ENCODE measurements at regions not wholly inside any gene's neighbourhood (a gene's known extent, or its start where the extent isn't known, plus 50 kb on each side); places are given as distances from the start of the nearest gene placed in this dataset.
"Not testable (repeated sequence)": the region's sequence is repeated elsewhere in the genome, so short reads cannot be mapped to it uniquely, and the experiment has no call there.

DNA sequence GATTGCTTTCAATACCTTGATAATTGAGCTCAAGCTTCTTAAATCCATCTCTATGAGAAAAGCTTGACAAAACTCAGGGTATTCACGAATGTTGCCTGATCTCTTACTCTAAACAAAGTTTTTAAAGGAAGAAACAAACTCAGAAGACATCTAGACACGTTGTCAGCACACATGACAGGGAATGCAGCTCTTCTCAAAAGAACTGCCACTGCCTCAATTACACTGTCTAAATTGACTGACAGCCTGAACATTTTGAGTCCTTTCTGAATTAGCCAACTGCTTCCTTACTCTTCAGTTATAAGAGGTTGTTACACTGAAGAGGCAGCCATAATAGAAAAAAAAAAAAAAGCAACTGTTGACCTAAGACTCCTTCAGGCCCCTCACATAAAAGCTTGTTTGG, 1646.7 kb upstream of the B3GALT2 start:
- TF ChIP-seq, protein P1, sequence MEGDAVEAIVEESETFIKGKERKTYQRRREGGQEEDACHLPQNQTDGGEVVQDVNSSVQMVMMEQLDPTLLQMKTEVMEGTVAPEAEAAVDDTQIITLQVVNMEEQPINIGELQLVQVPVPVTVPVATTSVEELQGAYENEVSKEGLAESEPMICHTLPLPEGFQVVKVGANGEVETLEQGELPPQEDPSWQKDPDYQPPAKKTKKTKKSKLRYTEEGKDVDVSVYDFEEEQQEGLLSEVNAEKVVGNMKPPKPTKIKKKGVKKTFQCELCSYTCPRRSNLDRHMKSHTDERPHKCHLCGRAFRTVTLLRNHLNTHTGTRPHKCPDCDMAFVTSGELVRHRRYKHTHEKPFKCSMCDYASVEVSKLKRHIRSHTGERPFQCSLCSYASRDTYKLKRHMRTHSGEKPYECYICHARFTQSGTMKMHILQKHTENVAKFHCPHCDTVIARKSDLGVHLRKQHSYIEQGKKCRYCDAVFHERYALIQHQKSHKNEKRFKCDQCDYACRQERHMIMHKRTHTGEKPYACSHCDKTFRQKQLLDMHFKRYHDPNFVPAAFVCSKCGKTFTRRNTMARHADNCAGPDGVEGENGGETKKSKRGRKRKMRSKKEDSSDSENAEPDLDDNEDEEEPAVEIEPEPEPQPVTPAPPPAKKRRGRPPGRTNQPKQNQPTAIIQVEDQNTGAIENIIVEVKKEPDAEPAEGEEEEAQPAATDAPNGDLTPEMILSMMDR (IDR thresholded peaks at IDR 0.05; ENCODE audit: unreplicated experiment), result no peak
- Mint-ChIP-seq H3K27me3 (ENCODE audit: insufficient read depth, unreplicated experiment) (no peaks in the 10 kb centered on the region), H3K27ac (ENCODE audit: low read depth, unreplicated experiment) (no peak overlapping the region), H3K36me3 (ENCODE audit: insufficient read depth, unreplicated experiment) (no peaks in the 10 kb centered on the region), H3K9me3 (ENCODE audit: unreplicated experiment) (no peaks in the 10 kb centered on the region), H3K4me3 (ENCODE audit: unreplicated experiment) (no peak overlapping the region), H3K4me1 (ENCODE audit: insufficient read depth, unreplicated experiment) (peaks cover 19% of the 10 kb centered on the region)
- DNase-seq (ENCODE audit: unreplicated experiment), result no peak
- no TSS peak for BruUV-seq (replicated peaks)
- intact Hi-C loops (cut with micrococcal nuclease), result no loop called here
- CTCF ChIA-PET, result interaction anchor here (0.5 to 0.7 kb wide), 2 partner anchors 34 to 141 kb away, joined by 3 read pairs; no protein-coding TSS in a partner anchor
- POLR2A ChIA-PET, result no interaction called here

DNA sequence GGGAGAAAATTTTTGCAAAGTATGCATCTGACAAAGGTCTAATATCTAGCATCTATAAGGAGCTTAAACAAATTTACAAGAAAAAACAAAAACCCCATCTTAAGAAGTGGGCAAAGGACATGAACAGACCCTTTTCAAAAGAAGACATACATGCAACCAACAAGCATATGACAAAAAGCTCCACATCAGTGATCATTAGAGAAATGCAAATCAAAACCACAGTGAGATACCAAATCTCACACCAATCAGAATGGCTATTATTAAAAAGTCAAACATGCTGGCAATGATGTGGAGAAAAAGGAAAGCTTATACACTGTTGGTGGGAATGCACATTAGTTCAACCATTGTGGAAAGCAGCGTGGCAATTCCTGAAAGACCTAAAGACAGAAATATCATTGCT, 1645.2 kb upstream of the B3GALT2 start:
- BruUV-seq (replicated peaks); H3K4me3 Mint-ChIP-seq (ENCODE audit: unreplicated experiment); intact Hi-C loops (cut with micrococcal nuclease); H3K9me3 Mint-ChIP-seq (ENCODE audit: unreplicated experiment); DNase-seq (ENCODE audit: unreplicated experiment); H3K36me3 Mint-ChIP-seq (ENCODE audit: insufficient read depth, unreplicated experiment); H3K27ac Mint-ChIP-seq (ENCODE audit: low read depth, unreplicated experiment); H3K27me3 Mint-ChIP-seq (ENCODE audit: insufficient read depth, unreplicated experiment): not testable (repeated sequence)
- ChIA-PET POLR2A (interaction anchor here (0.7 kb wide), 3 partner anchors 15 to 840 kb away, joined by 3 read pairs; no protein-coding TSS in a partner anchor), CTCF (interaction anchor here (0.6 to 0.9 kb wide), 2 partner anchors 10 to 150 kb away, joined by 3 to 4 read pairs; no protein-coding TSS in a partner anchor)
- peaks cover 19% of the 10 kb centered on the region for H3K4me1 Mint-ChIP-seq (ENCODE audit: insufficient read depth, unreplicated experiment)

DNA sequence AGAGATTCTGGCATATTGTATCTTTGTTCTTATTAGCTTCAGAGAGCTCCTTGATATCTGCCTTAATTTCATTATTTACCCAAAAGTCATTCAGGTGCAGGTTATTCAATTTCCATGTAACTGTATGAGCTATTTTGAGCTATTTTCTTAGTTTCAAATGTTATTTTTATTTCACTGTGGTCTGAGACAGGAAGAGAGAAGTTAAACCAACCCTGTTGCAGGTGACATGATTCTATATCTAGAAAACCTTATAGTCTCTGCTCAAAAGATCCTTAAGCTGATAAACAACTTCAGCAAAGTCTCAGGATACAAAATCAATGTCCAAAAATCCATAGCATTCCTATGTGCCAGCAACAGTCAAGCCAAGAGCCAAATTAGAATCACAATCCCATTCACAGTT, 1644.0 kb upstream of the B3GALT2 start:
- Mint-ChIP-seq H3K27ac (ENCODE audit: low read depth, unreplicated experiment) (peak overlapping the region; percentile 4), H3K9me3 (ENCODE audit: unreplicated experiment) (no peaks in the 10 kb centered on the region), H3K4me1 (ENCODE audit: insufficient read depth, unreplicated experiment) (peaks cover 19% of the 10 kb centered on the region), H3K4me3 (ENCODE audit: unreplicated experiment) (no peak overlapping the region), H3K27me3 (ENCODE audit: insufficient read depth, unreplicated experiment) (no peaks in the 10 kb centered on the region), H3K36me3 (ENCODE audit: insufficient read depth, unreplicated experiment) (no peaks in the 10 kb centered on the region)
- TF ChIP-seq, protein P1 (IDR thresholded peaks at IDR 0.05; ENCODE audit: unreplicated experiment), result no peak
- ChIA-PET CTCF (interaction anchor here (0.6 kb wide), 1 partner anchor 39 kb away, joined by 3 read pairs; no protein-coding TSS in a partner anchor), POLR2A (interaction anchor here (0.9 kb wide), 1 partner anchor 11 kb away, joined by 3 read pairs; no protein-coding TSS in a partner anchor)
- no TSS peak for BruUV-seq (replicated peaks)
- DNase-seq (ENCODE audit: unreplicated experiment), result no peak
- intact Hi-C loops (cut with micrococcal nuclease), result no loop called here

DNA sequence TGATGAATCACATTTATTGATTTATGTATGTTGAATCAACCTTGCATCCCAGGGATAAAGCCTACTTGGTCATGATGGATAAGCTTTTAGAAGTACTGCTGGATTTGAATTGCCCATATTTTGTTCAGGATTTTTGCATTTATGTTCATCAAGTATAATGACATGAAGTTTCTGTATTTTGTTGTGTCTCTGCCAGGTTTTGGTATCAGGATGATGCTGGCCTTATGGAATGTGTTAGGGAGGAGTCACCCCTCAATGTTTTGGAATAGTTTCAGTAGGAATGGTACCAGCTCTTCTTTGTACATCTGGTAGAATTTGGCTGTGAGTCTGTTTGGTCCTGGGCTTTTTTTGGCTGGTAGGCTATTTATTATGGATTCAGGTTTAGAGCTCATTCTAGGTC, 1643.1 kb upstream of the B3GALT2 start:
- Mint-ChIP-seq H3K4me3 (ENCODE audit: unreplicated experiment) (no peak overlapping the region), H3K27me3 (ENCODE audit: insufficient read depth, unreplicated experiment) (no peaks in the 10 kb centered on the region), H3K9me3 (ENCODE audit: unreplicated experiment) (no peaks in the 10 kb centered on the region), H3K27ac (ENCODE audit: low read depth, unreplicated experiment) (no peak overlapping the region), H3K4me1 (ENCODE audit: insufficient read depth, unreplicated experiment) (peaks cover 19% of the 10 kb centered on the region), H3K36me3 (ENCODE audit: insufficient read depth, unreplicated experiment) (no peaks in the 10 kb centered on the region)
- ChIA-PET POLR2A (interaction anchor here (1.5 kb wide), 1 partner anchor 12 kb away, joined by 3 read pairs; no protein-coding TSS in a partner anchor), CTCF (interaction anchor here (0.7 to 1.2 kb wide), 3 partner anchors 13 to 46 kb away, joined by 4 to 5 read pairs (median 4); no protein-coding TSS in a partner anchor)
- BruUV-seq (replicated peaks), result no TSS peak
- intact Hi-C loops (cut with micrococcal nuclease), result no loop called here
- TF ChIP-seq, protein P1 (IDR thresholded peaks at IDR 0.05; ENCODE audit: unreplicated experiment), result no peak
- peak; percentile 37 for DNase-seq (ENCODE audit: unreplicated experiment)
